GM19193 (cell line): ENCODE measurements at regions not wholly inside any gene's neighbourhood (a gene's known extent, or its start where the extent isn't known, plus 50 kb on each side); places are given as distances from the start of the nearest gene placed in this dataset.

ENCODE experiments used
- POLR2A ChIP-seq: IDR thresholded peaks from 4 replicates; pipeline ENCODE4 v1.6.1; 2011; ENCODE audit not compliant: insufficient read depth, insufficient read length; ENCODE audit errors: extremely low read depth

DNA sequence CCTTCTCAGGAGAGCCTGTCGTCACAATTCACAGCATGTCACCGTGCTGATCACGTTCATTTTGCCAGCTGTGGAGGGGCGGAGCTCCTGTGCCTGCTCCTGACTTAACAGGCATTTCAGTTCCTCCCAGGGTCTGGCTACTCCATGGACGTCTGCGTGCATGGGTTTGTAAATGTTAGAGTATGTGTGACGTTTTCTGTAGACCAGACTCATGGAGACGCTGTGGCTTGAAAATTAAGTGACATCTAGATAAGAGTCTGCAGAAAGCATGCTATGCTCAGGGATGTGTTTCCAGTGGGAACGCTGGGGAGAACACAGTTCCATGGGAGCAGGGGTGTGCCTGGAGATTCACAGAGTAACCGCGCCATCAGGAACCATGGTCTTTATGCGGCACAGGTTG is 804.0 kb downstream of the TBC1D22A start:
- no peak for TF ChIP-seq POLR2A

DNA sequence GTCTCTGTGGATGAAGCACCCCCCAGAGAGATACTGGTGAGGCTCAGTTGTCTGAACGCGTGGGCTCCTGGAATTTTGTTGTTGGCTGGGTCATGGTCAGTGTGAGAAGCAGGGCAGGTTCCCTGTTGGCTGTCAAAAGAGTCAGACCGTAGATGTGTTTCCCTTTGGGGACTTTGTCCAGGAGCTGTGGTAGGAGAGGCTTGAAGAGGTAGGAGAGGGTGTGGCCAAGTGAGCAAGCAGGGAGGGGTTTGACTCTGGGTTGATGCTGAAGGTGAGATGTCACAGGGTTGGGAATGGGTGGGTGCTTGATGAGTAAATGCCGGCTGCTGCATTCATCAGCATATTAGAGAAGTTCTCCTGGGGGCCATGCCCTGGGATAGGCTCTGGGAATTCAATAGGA is 803.2 kb downstream of the TBC1D22A start:
- TF ChIP-seq POLR2A = no peak

DNA sequence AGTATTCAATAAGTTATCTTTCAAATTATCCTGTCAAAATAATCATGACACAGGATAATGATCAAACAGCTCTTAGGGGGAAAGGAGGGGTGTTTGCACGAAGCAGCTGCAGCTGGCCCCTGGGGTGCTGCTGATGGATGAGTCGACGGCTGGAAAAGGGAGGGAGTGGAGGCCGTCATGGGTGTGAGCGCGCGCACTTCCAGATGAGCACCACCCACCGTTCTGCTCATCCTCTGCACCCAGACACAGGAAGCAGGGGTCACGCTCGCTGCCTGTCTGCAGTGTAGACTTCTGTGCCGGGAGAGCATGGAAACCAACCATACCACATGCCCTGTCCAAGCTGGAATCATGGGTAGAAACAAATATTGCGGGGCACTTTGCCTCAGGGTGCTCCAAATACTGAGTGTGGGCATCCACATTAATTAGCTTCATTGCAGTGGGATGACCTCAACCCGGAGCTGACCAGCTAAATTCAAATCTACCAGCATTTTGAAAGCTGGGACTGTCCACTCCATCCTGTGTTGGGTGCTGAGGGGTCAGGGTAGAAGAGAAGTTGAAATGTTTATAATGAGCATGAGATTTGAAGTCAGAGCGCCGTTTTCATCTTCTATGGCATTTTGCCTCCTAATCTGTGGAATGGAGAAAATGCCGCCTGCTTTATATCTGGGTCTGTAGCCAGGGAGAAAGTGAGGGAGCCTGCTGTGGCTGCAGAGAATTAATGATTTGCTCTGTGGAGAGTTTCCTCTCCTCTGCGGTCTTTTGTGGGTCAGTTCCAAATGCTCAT is 802.4 kb downstream of the TBC1D22A start:
- no peak for TF ChIP-seq POLR2A

DNA sequence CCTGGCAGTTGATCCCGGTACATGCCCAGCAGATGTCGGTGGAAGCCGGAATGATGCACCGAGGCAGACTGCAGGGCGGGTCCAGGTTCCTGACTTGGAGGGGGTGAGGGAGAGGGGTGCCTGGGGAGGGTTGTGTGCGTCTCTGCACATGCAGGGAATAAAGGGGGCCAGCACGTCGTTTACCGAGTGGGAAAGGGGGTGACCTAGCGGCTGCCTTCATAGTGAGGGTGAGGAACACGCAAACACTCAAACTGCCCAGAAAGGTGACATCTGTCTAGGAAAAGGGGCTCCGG is 801.7 kb downstream of the TBC1D22A start:
- no peak for TF ChIP-seq POLR2A

DNA sequence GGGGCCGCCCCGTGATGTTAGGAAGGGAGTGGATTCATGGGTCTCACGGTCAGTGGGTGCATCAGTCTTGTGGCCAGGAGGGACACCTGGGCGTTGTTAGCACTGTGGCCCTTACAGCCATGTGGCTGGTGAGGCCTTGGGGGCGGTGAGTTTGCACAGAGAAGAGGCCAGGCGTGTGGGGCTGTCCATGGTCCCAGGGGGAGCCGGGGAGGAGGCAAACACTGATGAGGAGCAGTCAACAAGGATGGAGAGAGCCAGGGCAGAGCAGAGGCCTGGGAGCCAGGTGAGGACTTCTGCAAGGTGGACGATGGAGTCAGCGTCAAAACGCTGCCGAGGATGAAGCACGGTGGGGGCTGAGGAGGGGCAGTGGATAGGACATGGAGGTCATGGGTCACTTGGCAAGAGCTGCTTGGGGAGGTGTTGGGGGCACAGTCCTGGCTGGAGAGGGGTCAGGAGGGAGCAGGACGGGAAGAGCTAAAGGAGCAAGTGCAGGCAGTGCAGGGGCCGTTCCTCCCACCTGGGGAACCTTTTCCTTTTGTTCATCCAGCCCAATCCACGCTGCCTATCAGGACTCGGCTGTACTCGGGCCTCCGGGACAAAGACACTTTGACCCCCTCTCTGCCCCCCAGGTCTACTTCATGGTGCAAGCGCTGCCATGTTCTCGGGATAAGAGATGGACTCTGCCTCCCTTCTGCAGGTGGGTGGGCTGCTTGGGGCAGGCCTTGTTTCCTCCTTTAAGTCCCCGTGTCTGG is 801.1 kb downstream of the TBC1D22A start:
- TF ChIP-seq POLR2A = no peak

DNA sequence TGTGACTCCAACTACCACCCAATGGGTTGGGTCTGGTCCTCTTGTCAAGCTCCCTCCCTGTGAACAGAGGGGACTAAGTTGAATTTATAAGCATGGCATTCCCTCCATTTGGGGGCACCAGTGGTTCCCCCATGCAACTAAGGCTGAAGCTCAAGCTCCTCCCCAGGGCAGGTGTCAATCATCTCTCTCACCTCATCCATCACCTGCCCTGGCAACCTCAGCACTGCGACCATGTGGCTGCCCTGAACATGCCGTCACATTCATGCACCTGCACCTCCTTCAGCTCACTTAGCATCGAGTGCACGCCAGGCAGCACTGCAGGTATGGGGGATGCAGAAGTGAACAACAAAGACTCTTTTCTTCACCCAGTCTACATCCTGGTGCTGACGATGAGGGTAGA is 799.3 kb downstream of the TBC1D22A start:
- TF ChIP-seq POLR2A = no peak

DNA sequence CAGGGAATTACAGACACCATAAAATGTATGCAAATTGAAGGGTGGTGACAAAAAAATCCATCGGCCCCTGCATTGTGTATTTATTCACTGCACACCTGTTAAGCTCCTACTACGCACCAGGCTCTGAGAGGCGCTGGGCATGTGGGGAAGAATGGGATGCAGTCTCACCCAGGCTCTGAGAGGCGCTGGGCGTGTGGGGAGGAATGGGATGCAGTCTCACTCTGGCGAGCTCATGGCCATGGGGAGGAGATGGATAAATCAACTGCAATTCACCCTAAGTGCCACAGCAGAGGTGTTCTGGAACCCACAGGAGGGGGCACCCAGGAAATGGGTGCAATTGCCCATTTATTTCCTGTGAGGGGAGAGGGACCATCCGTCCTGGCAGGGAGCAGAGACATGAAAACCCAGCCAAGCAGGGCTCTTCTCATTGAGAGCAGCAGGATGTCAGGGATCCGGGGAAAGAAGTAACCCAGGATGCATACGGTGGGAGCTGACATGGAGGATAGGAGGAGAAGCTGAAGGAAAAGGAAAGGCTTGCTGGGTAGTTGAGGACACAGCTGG is 798.7 kb downstream of the TBC1D22A start:
- TF ChIP-seq POLR2A = no peak

GRCh38 chr22:47558828-47559700 is 796.6 kb downstream of the TBC1D22A start:
- no peak for TF ChIP-seq POLR2A

DNA sequence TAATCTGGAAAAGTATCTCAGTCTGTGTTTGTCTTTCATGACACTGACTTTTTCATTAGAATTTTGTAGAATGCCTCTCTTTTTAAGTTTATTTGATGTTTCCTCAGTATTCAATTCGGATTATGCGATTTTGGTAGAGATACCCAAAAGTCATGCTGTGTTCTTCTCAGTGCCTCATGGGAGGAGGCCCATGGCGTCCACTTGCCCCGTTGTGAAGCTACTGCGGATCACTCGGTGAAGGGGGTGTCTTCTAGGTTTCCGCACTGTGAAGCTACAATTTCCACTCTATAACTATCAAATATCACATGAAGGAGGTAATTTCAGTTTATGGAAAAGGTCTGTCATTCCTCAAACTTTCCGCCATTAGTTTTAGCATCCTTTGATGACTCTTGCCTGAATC is 794.0 kb downstream of the TBC1D22A start:
- no peak for TF ChIP-seq POLR2A

DNA sequence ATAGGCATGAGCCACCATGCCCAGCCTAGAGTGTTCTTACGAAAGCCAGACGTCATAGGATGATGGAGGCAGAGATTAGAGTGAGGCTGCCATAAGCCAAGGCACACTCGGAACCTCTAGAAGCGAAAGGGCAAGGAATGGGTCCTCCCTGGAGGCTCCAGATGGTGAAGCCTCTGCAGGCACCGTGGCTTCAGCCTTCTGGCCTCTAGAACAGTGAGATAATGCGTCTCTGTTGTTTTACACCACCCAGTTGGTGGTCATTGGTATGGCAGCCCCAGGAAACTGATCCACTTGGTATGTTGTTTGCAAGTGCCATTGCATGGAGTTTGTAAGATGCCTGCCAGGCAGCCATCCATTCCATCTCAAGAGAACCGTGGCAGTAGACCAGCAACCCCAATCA is 791.0 kb downstream of the TBC1D22A start:
- TF ChIP-seq POLR2A = no peak

GRCh38 chr22:47552541-47553205 is 790.2 kb downstream of the TBC1D22A start:
- TF ChIP-seq POLR2A = no peak

DNA sequence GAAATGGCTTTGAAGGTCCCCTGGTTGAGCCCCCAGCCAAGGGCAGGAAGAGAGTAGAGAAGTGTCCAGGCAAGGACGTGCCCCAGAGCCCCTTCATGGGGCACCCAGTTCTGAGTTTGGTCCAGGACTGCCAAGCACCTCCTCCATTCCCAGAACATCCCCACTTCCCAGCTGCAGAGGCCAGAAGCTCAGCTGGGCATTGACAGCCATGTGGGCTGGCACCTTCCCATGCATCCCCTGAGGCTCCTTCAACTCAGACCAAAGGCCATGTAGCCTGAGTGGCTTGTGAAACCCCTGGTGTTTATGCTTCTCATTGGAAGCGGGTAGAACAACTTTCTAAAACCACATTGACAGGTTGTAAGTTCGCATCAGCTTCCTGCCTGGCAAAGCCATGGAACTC is 789.6 kb downstream of the TBC1D22A start:
- no peak for TF ChIP-seq POLR2A

- TF ChIP-seq POLR2A = no peak
These were observed 789.0 kb downstream of the TBC1D22A start for GRCh38 chr22:47551431-47551775.

DNA sequence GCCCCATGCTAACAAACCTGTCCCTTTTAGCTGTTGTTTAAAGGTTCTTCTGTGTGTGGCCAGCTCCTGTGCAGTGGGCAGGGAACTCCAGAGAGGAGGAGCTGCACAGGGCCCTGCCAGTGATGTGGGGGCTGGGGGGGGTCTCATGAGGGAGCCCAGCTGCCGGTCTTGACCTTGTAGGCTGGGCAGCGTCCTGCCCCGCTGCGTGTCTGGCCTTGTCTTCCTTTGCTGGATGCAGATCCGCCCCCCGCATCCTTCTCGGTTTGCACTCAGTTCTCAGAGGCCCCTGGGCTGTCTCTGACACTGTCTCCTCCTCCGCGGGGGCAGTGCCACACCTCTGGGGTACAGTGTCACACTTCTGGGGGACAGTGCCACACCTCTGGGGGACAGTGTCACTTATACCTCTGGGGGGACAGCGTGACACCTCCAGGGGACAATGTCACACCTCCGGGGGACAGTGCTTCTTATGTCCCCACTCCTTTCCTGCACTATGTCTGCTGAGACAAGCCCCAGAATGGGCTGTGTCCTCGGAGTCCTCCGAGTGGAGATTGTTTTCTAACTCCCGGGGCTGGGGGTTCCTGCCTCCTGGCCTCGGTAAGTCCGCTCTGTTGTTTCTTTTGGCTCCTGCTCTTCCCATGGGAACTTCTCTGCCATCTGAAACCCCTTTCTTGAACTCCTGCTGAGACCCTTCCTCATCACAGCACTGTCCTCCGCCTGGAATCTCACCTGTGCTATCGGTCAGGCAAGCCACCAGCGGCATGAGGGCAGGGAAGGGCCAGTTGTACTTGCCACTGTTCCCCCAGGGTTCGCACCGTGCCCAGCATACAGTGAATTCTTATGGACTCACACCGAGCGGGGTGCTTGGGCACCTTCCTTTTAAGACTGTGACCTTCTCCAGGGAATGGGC is 788.3 kb downstream of the TBC1D22A start:
- TF ChIP-seq POLR2A = no peak
